ENCODE measurements at regions not wholly inside any gene's neighbourhood (a gene's known extent, or its start where the extent isn't known, plus 50 kb on each side); places are given as distances from the start of the nearest gene placed in this dataset.

GRCh38 chr7:1289666-1290025 is 57.0 kb downstream of the UNCX start:
- no peak for TF ChIP-seq POLR2A (IDR thresholded peaks at IDR 0.05; ENCODE audit: low read depth, low read length)
- TF ChIP-seq POLR2AphosphoS5 (IDR thresholded peaks at IDR 0.05; ENCODE audit: low read depth, low read length), result no peak
- TF ChIP-seq TAF1 (IDR thresholded peaks at IDR 0.05; ENCODE audit: low read depth, low read length), result no peak

All from GM12891 (cell line).